AG04449 (cell line): ENCODE measurements at regions not wholly inside any gene's neighbourhood (a gene's known extent, or its start where the extent isn't known, plus 50 kb on each side); places are given as distances from the start of the nearest gene placed in this dataset.

Experiments used
- CTCF ChIA-PET: fragments of 350-600 bp; formaldehyde crosslinking; extraction: SDS; loops from one replicate; lab custom pipeline; 2021; ENCODE audit warnings: antibody characterized with exemption; lab: Yijun Ruan, JAX
- POLR2A ChIA-PET: fragments of 400-600, 350-600 bp; formaldehyde crosslinking; extraction: SDS; loops from one replicate; lab custom pipeline; 2020; ENCODE audit warnings: antibody characterized with exemption, inconsistent platforms; lab: Yijun Ruan, JAX
- DNase-seq: peaks from one replicate; pipeline ENCODE4 v3.0.0-alpha.2; 2010; ENCODE audit warnings: low read depth, low spot score
- H3K4me3 ChIP-seq: 2 replicates; pipeline ENCODE4 v1.5.1; 2011; ENCODE audit warnings: low read depth, mild to moderate bottlenecking, control low read depth, low read length
- TF ChIP-seq, protein P1 (sequence below): IDR thresholded peaks from one replicate; pipeline ENCODE4 v1.5.1; 2011; ENCODE audit warnings: mild to moderate bottlenecking, moderate library complexity, low read length, control low read depth, inconsistent platforms; ENCODE audit not compliant: insufficient read depth; ENCODE audit errors: missing control alignments

DNA sequence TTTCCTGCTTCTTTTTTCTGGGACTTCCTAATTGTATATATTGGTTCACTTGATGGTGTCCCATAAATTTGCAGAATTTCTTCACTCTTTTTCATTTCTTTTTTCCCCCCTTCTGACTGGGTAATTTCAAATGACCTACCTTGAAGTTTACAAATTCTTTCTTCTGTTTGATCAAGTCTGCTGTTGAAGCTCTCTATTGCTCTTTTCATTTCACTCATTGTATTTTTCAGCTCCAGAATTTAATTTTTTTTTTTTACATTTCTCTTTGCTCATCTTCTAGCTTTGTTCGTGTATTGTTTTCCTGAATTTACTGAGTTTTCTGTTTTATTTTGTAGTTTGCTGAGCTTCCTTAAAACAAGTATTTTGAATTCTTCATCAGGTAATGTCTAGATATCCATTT lies 61.7 kb upstream of the SRD5A3 start:
- ChIA-PET POLR2A (no interaction called here), CTCF (no interaction called here)
- no peak for DNase-seq
- H3K4me3 ChIP-seq = no peak overlapping the region
- TF ChIP-seq, protein P1, sequence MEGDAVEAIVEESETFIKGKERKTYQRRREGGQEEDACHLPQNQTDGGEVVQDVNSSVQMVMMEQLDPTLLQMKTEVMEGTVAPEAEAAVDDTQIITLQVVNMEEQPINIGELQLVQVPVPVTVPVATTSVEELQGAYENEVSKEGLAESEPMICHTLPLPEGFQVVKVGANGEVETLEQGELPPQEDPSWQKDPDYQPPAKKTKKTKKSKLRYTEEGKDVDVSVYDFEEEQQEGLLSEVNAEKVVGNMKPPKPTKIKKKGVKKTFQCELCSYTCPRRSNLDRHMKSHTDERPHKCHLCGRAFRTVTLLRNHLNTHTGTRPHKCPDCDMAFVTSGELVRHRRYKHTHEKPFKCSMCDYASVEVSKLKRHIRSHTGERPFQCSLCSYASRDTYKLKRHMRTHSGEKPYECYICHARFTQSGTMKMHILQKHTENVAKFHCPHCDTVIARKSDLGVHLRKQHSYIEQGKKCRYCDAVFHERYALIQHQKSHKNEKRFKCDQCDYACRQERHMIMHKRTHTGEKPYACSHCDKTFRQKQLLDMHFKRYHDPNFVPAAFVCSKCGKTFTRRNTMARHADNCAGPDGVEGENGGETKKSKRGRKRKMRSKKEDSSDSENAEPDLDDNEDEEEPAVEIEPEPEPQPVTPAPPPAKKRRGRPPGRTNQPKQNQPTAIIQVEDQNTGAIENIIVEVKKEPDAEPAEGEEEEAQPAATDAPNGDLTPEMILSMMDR = no peak

DNA sequence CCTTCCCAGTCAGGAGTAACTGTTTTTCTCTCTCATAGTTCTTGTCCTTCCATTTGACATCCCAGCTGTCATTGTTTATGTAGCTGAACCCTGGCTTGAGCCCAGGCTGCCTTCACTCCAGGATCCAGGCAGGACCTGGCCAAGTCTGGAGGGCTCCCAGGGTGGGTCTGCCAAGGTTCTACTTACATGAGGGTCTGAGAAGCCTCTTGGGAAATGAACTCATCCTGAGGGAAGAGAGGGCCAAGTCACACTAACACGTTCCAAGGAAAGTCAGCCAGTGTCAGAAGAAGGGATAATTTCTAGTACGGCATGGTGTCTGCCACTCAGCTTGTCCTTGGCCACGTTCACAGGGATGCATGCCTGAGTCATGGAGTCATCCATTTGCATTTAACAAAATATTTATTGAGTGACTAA lies 54.8 kb upstream of the SRD5A3 start:
- H3K4me3 ChIP-seq = no peak overlapping the region
- ChIA-PET POLR2A (no interaction called here), CTCF (no interaction called here)
- DNase-seq = no peak
- TF ChIP-seq, protein P1 = no peak

DNA sequence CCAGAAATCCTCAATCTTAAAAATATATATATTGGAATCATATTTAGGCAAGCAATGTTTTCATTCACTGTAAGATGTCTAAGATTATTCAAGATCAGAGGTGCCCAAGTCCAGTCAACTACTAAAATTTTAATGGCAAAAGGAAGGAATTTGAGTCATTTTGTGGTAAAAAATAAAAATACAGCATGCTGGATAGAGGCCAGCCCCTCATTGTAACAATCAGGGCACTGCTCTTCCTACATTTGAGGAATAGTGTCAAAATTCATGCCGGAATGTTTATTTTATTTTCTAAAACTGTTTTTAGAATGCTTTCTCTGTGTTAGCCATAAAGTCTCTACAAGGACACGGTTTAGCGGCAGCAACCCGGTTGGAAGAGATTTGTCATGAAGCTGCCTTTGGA lies 49.9 kb upstream of the SRD5A3 start:
- ChIA-PET CTCF (no interaction called here), POLR2A (no interaction called here)
- no peak overlapping the region for H3K4me3 ChIP-seq
- TF ChIP-seq, protein P1 = no peak
- no peak for DNase-seq
